GM19099 (cell line): ENCODE measurements at regions not wholly inside any gene's neighbourhood (a gene's known extent, or its start where the extent isn't known, plus 50 kb on each side); places are given as distances from the start of the nearest gene placed in this dataset.

ENCODE experiments used
- POLR2A ChIP-seq: IDR thresholded peaks from 3 replicates; pipeline ENCODE4 v1.6.1; 2011; ENCODE audit warnings: low read depth; ENCODE audit not compliant: insufficient read length; ENCODE audit errors: extremely low read depth

DNA sequence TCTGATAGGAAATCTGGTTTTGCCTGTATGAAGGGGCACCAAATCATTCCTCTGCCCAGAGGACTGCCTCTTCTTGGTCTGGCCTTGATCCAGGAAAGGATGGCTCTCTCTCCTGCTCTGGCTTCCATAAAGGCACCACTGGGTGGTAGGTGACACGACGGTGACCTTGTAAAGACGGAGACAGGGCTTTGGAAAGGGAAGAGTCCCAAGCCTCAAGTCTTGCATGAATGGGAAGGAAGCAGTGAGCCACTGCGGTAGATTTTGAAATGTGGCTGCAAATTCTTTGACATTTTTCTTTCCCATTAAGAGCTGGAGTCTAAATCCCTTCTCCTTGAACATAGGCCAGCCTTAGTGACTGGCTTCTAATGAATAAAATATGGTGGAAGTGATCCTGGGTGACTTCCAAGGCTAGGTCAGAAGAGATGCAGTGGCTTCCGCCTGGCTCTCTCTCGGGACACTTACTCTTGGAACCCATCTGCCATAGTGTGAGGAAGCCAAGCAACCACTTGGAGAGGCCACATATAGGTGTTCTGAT is 347.4 kb downstream of the BCOR start:
- no peak for TF ChIP-seq POLR2A

DNA sequence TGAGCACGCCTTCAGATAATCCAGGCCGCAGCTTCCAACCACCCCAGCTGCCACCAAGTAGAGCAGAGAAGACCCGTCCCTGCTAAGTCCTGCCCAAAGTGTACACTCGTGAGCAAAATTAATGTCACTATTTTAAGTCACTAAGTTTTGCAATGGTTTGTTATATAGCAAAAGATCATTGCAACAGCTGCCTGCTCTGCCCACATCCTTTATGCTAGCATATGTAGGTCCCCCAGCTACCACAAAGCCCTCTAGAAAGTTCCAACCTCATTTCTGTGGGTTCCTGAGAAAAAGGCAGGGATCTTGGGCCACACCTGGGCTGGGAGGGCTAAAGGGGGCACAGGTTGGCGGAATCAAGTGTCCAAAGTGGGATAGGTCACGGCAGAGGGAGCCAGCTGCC is 346.9 kb downstream of the BCOR start:
- TF ChIP-seq POLR2A: no peak

DNA sequence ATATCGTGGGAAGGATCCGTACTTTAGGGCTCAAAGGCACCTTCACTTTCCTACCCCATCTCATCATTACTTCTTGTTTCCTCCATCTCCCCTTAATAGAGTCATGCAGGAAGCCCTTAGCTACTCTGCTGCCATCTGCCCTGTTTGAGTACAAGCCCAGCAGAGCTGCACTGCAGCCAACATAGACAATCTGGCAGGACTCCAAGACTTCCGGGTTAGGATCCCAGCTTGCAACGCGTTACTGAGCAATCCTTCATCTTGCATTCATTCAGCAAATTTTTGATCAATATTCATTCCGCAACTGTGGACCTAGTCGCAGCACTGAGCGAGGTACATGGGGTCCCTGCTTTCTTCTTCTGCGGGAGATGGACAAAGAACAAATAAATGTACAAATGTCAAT is 344.9 kb downstream of the BCOR start:
- no peak for TF ChIP-seq POLR2A

DNA sequence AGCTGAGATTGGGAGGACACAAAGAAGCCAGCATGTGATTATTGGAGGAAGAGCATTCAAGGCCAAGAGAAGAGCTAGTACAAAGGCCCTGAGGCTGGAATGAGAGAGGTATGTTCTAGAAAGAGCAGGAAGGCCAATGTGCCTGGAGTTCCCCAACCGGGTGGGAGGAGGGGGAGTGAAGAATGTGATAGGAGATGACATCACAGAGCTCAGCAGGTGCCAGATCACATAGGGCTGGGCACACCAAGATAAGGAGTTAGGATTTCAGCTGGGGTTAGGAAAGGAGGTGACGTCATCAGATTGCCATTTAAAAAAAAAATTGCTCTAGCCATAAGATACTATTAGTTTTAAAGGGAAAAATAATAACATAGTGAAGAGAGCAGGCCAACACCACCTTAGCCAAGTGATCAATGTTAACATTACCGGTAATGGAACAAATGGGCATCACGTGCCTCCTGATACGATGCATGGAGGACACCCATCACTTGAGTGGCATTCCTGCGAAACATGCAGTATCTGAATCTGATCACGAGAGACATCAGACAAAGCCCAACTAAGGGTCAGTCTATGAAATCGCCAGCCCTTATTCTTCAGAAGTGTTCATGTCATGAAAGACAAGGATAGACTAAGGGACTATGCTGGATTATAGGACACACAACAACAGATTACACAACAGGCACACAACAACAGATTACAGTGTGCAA is 344.3 kb downstream of the BCOR start:
- TF ChIP-seq POLR2A: no peak

DNA sequence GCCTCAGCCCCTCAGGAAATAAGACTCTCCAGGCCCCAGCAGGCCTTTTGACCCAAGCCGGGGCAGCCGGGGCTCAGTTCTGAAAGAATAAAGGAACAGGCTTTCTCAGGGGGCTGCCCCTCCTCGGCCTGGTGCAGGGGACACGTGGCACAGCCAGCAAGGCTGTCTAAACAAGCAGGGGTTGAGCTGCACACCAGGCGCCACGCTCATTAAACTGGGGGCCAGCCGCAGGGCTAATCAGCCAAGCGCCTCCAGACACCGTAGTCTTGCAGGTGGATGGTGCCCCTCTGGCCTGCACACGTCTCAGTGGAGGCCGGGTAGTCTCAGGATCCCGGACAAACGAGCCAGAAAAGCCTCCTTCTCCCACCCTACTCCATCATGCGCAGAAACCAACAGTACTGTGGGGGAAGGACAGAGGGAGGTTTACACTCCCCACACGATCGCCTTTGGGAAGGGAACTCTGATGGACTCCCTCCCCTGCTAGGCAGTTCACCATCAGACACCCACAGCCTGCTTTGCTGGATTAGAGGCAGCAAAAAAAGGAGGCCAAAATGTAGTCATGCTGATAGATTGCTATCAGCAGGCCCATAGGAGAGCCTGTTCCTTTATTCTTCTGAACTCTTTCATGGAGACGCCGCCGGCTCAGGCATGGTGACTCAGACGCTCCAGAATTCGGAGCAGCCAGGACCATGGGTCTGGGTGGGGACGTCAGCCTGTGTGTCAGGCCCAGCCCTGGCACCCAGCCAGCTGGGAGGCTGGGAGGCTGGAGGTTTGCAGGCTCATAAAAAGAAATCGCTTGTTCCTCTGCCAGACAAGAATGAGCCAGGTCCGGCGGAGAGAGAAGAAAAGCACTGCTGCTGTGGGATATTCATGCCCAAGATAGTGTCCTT is 342.4 kb downstream of the BCOR start:
- TF ChIP-seq POLR2A: no peak

DNA sequence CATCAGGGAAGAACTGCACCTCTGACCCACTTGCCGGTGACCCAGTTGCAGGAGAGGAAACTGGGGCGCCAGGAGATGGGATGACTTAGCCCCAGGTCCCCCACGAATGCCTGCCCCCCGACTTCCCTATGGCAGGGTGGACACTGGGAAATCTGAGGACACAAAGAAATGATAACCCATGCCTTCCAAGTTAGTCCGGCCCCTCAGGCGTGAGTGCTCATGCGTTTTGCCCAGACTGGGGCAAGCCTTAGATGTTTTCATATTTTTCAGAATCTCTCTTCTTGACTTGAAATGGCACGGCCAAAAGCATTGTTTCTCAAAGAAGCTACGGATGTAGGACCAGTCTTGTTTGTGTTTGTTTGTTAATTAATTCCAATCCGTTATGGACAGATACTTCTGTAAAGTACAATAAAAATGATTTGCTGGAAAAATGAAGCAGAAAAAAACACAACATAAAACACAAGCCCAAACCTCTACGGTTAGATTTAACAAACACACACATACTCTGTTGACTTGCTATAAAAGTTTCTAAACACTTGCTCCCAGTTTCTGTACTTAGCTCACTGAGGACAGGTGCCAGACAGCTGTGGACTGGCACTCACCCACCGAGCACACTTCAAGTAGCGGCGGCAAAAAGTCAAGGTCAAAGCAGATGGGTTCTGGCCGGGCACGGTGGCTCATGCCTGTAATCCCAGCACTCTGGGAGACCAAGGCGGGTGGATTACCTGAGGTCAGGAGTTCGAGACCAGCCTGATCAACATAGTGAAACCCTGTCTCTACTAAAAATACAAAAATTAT is 341.5 kb downstream of the BCOR start:
- no peak for TF ChIP-seq POLR2A

DNA sequence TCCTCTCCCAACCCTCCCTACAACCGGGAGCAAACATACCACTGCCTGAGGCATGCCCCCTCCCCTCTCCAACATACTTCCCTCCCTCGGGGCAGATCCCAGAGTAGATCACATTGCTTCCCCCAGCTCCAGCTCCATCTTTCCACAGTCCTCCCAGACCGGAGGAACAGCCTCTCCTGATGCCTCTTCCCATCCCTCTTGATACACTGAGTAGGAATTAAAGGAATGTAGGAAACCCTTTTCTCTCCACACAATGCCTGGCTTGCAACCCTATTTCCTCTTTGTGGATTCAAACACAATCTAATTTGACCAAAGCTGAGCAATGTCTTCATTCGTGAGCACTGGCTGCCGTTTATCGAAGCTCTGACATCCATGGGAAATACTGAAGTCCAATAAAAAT is 339.8 kb downstream of the BCOR start:
- TF ChIP-seq POLR2A: no peak

DNA sequence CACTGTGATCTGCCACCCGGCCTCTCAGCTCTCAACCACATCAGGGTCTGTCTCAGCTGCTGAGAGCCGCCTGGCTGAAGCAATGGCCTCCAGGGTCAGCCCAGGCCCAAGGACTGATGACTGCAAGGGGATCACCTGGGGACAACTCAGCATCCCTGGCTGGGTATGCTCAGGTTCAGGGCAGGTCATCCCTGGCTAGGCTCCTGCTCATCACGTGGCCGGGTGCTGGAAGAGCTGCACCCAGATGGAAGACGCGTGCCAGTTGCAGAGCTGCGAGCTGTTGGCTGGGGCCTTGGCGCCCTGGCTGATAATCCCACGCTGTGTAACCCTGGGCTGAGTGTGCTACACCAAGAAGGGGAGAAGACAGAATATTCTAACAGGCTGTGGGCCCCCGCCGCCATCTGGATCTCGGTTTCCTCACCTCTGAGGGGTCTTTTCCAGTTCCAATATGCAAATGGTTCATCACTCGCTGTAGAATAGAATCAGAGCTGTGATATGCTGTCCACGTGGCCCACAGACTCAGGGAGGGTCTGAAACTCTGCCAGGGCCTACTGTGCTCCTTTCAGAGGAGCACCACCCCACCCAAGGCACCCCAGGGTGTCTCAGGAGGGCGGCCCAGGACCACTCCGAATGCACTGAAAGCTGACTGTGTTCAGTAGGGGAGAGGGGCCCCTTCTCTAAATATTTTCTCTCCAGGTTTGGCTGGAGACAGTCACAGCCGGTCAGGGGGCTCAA is 338.8 kb downstream of the BCOR start:
- no peak for TF ChIP-seq POLR2A

DNA sequence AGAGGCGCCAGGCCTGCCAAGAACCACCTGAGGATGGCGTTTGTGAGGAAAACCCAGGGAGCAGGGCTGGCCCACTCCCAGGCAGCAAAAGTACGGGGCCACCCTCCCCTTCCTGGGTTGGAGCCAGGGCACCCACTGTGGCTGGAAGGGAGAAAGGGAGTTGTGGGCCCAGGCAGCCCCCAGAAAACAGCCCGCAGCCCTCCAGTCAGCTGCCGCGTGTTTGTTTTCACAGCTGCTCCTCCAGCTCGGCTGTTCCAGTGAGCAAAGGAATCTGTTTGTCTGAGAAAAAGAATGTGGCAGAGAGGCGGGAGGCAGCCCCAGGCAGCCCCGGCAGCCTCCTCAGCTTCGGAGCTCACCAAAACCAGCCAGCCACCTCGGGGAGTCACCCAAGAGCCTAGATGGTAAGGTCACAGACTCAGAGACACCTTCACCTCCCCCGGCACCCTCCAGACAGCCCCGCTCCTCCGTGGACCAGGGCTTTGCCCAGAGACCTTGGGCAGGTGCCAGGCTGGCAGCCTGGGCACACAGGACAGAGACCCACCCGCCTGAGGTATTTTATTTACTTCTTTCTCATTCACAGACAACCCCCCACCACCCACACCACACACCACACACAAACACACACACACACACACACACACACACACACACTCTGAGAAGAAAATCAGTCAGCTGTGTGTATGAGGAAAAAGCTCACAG is 338.1 kb downstream of the BCOR start:
- no peak for TF ChIP-seq POLR2A

DNA sequence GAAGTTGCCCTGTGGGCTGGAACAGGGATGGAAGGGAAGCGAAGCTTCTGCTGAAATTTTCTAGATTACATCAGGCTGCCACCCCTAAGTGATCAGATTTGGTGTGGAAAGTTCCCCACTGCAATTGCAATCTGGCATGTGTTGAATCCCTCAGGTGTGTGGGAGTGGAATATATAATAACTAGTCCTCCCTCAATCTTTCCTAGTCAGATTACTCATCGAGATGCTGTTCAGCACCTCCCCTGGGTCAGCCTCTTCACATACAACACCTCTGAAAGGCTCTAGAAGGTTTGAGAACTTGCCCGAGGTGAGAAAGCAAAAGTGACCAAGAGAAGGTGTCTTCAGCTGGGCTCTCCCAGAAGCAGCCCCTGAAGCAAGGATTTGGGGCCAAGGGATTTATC is 336.8 kb downstream of the BCOR start:
- TF ChIP-seq POLR2A: no peak

DNA sequence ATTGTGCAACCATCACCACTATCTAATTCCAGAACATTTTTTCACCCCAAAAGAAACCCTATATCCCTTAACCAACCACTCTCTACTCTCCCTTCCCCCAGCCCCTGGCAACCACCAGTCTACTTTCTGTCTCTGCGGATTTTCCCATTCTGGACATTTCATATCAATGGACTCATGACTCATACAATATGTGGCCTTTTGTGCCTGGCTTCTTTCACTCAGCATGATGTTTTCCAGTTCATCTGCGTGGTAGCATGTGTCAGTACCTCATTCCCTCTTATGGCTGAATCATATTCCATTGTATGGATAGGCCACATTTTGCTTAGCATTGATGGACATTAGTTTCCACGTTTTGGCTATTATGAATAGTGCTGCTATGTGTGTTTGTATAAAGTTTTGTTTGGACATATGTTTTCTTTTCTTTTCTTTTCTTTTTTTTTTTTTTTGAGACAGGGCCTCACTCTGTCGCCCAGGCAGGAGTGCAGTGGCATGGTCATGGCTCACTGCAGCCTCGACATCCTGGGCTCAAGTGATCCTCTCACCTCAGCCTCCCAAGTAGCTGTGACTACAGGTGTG is 335.4 kb downstream of the BCOR start:
- no peak for TF ChIP-seq POLR2A

DNA sequence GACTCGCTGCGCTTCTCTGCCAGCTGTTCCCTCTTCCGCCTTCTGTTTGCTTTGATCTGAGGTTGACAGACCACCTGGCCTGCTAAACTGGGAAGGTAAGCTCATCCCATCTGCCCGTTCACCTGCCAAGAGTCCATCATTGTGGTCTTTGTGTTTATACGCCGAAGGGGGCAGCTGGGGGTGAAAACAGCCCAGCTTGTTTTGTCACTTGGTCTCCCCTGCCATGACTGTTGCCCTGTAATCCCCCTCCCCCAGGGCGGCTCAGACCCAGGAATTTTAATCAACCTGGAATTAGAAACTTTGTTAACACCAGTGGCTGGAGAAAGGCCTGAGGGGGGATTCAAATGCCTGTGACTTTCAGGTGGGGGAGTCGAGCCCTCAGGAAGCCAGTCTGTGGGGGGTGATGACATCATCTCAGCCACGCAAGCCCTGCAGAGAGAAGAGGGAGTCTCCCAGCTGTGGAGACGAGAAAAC is 333.3 kb downstream of the BCOR start:
- TF ChIP-seq POLR2A: no peak

DNA sequence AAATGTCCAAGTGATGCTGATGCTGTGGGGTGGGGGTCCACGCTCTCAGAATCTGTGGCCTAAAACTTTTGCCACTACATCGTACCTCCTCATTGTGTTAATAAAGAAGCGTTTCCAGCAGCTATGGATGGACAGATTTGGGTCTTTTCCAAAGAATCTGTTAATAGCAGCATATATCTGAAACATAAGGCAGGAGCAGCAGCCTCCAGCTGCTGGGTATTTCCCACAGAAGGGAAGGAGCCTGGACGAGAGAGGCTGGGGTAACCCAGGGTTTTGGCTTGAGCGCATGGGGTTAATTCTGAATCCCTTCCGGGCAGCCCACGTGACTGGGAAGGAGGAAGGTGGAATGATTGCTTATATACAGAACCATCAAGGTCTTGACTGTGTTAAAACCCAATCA is 332.4 kb downstream of the BCOR start:
- TF ChIP-seq POLR2A: no peak

DNA sequence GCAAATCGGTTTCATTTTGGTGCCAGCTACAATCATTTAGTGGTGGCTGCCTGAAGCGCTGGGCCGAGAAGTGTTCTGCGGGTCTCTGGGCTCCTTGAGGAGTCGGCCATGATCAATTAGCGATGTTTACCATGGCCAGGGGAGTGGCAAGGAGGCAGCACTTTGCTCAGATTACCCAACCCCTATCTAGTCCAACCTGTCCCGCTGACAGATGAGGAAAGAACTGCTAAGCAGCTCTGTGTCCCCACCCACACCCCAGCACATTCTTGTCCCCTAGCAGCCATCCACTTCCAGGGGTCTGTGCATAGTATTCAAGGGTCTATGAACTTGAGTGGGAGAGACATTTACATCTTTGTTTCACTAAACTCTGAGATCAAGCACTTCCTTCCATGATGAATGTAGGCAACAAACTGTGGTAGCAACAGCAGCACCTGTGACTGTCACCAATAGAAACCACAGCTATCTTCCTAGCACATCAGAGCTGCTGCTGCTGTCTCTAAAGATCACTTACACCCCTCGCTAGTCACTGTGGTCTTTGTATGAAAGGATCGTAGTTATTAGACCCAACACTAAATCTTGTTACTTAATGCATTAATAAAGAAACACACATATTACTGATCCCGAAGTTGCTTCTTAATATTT is 331.6 kb downstream of the BCOR start:
- TF ChIP-seq POLR2A: no peak

DNA sequence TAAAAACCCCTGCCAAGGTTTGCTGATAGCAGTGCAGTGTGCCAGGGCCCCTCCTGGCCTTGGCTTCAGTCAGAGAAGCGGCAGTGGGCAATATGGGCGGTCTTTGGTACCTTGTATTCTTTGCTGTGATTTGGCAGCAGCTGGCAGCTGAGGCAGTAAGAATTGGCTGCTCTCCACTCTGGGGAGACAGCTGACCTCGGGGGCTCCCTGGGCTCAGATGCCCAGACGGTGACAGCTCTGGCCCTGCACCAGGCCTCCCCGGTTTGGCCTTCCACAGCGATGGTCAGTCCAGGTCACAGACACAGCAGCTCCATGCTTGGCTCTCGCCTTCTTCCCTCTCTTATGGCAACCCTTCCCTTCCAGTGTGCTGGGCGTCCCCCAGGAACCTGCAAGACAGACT is 330.9 kb downstream of the BCOR start:
- TF ChIP-seq POLR2A: no peak
